ENCODE measurements at regions not wholly inside any gene's neighbourhood (a gene's known extent, or its start where the extent isn't known, plus 50 kb on each side); places are given as distances from the start of the nearest gene placed in this dataset.

- TF ChIP-seq USF1 (IDR thresholded peaks at IDR 0.05) (no peak), FOXM1 (IDR thresholded peaks at IDR 0.05; ENCODE audit: borderline replicate concordance, low read depth) (no peak), ZBTB7A (IDR thresholded peaks at IDR 0.05; ENCODE audit: low read depth) (no peak), TCF12 (IDR thresholded peaks at IDR 0.05; ENCODE audit: low read depth) (no peak), NFIC (IDR thresholded peaks at IDR 0.05) (no peak), EGR1 (IDR thresholded peaks at IDR 0.05) (no peak), RAD21 (IDR thresholded peaks at IDR 0.05; ENCODE audit: low read depth) (no peak), CEBPB (IDR thresholded peaks at IDR 0.05) (no peak), TEAD4 (IDR thresholded peaks at IDR 0.05) (no peak), REST (IDR thresholded peaks at IDR 0.05; ENCODE audit: low read depth) (no peak), YY1 (IDR thresholded peaks at IDR 0.05; ENCODE audit: low read depth) (no peak), MAX (IDR thresholded peaks at IDR 0.05) (no peak), EP300 (IDR thresholded peaks at IDR 0.05; ENCODE audit: borderline replicate concordance) (no peak), CREB1 (IDR thresholded peaks at IDR 0.05; ENCODE audit: low read depth) (no peak)
Measured at GRCh38 chr2:120659275-120659977, 76.2 kb upstream of the GLI2 start.

- TF ChIP-seq CEBPB (IDR thresholded peaks at IDR 0.05) (peak; percentile 54; the same call in 1 of the 2 replicates), CREB1 (IDR thresholded peaks at IDR 0.05; ENCODE audit: low read depth) (no peak)
Measured at GRCh38 chr2:120660056-120660694, 75.5 kb upstream of the GLI2 start.

GRCh38 chr2:120660771-120661459, 74.8 kb upstream of the GLI2 start:
- TF ChIP-seq CREB1 (IDR thresholded peaks at IDR 0.05; ENCODE audit: low read depth) (no peak), EGR1 (IDR thresholded peaks at IDR 0.05) (no peak), ZBTB7A (IDR thresholded peaks at IDR 0.05; ENCODE audit: low read depth) (no peak), EP300 (IDR thresholded peaks at IDR 0.05; ENCODE audit: borderline replicate concordance) (no peak), REST (IDR thresholded peaks at IDR 0.05; ENCODE audit: low read depth) (no peak), CEBPB (IDR thresholded peaks at IDR 0.05) (no peak), NFIC (IDR thresholded peaks at IDR 0.05) (peak; percentile 66), USF1 (IDR thresholded peaks at IDR 0.05) (no peak), RAD21 (IDR thresholded peaks at IDR 0.05; ENCODE audit: low read depth) (no peak)

- TF ChIP-seq NFIC (IDR thresholded peaks at IDR 0.05), result no peak
- no peak for TF ChIP-seq MAX (IDR thresholded peaks at IDR 0.05)
- no peak for TF ChIP-seq EP300 (IDR thresholded peaks at IDR 0.05; ENCODE audit: borderline replicate concordance)
- TF ChIP-seq TAF1 (IDR thresholded peaks at IDR 0.05; ENCODE audit: low read depth), result no peak
- TF ChIP-seq EGR1 (IDR thresholded peaks at IDR 0.05), result no peak
Measured at GRCh38 chr2:120661551-120661950, 74.1 kb upstream of the GLI2 start.

GRCh38 chr2:120662046-120662445, 73.6 kb upstream of the GLI2 start:
- TF ChIP-seq NFIC (IDR thresholded peaks at IDR 0.05) (no peak), YY1 (IDR thresholded peaks at IDR 0.05; ENCODE audit: low read depth) (no peak), FOXM1 (IDR thresholded peaks at IDR 0.05; ENCODE audit: borderline replicate concordance, low read depth) (no peak), MAX (IDR thresholded peaks at IDR 0.05) (no peak), CEBPB (IDR thresholded peaks at IDR 0.05) (no peak), EGR1 (IDR thresholded peaks at IDR 0.05) (no peak), EP300 (IDR thresholded peaks at IDR 0.05; ENCODE audit: borderline replicate concordance) (no peak), TEAD4 (IDR thresholded peaks at IDR 0.05) (no peak), RAD21 (IDR thresholded peaks at IDR 0.05; ENCODE audit: low read depth) (no peak), CREB1 (IDR thresholded peaks at IDR 0.05; ENCODE audit: low read depth) (no peak), REST (IDR thresholded peaks at IDR 0.05; ENCODE audit: low read depth) (no peak), TCF12 (IDR thresholded peaks at IDR 0.05; ENCODE audit: low read depth) (no peak), TAF1 (IDR thresholded peaks at IDR 0.05; ENCODE audit: low read depth) (no peak), ZBTB7A (IDR thresholded peaks at IDR 0.05; ENCODE audit: low read depth) (no peak), USF1 (IDR thresholded peaks at IDR 0.05) (no peak)
